ENCODE measurements at regions not wholly inside any gene's neighbourhood (a gene's known extent, or its start where the extent isn't known, plus 50 kb on each side); places are given as distances from the start of the nearest gene placed in this dataset.

GRCh38 chr3:34363881-34364280, 565.5 kb downstream of the PDCD6IP start:
- Histone ChIP-seq H3K27ac (ENCODE audit: control insufficient read depth, insufficient read depth, low read length) (no peak overlapping the region), H3K36me3 (ENCODE audit: control insufficient read depth in 2 of 2, extremely low read depth in 1 of 2, insufficient read depth in 2 of 2, low read length in 2 of 2) (no peaks in the 10 kb centered on the region), H3K4me3 (ENCODE audit: control insufficient read depth in 2 of 3, extremely low read depth in 1 of 3, insufficient read depth in 2 of 3, low read depth in 1 of 3, low read length in 3 of 3) (no peak overlapping the region), H3K27me3 (ENCODE audit: control insufficient read depth, extremely low read depth, insufficient read depth, low read length) (no peaks in the 10 kb centered on the region), H3K4me1 (ENCODE audit: control insufficient read depth, extremely low read depth, insufficient read depth, low read length) (no peaks in the 10 kb centered on the region), H2AFZ (ENCODE audit: control insufficient read depth, low read length) (no peak overlapping the region), H4K20me1 (ENCODE audit: control insufficient read depth, extremely low read depth, insufficient read depth, low read length) (no peaks in the 10 kb centered on the region), H3K9me1 (ENCODE audit: control insufficient read depth, extremely low read depth, insufficient read depth, low read length) (no peaks in the 10 kb centered on the region), H3K4me2 (ENCODE audit: control insufficient read depth, extremely low read depth, insufficient read depth, low read depth, low read length) (no peak overlapping the region), H3K9me3 (ENCODE audit: control insufficient read depth, low read depth, low read length) (no peaks in the 10 kb centered on the region), H3K9ac (ENCODE audit: control insufficient read depth, extremely low read depth, insufficient read depth, low read length) (no peak overlapping the region), H3K79me2 (ENCODE audit: control insufficient read depth, insufficient read depth, low read length) (no peaks in the 10 kb centered on the region)
- DNase-seq (ENCODE audit: low read depth, low spot score) (no peak), FAIRE-seq (no peak)
- TF ChIP-seq EZH2 (IDR thresholded peaks at IDR 0.05; ENCODE audit: low read length): no peak
- TF ChIP-seq, protein P1, sequence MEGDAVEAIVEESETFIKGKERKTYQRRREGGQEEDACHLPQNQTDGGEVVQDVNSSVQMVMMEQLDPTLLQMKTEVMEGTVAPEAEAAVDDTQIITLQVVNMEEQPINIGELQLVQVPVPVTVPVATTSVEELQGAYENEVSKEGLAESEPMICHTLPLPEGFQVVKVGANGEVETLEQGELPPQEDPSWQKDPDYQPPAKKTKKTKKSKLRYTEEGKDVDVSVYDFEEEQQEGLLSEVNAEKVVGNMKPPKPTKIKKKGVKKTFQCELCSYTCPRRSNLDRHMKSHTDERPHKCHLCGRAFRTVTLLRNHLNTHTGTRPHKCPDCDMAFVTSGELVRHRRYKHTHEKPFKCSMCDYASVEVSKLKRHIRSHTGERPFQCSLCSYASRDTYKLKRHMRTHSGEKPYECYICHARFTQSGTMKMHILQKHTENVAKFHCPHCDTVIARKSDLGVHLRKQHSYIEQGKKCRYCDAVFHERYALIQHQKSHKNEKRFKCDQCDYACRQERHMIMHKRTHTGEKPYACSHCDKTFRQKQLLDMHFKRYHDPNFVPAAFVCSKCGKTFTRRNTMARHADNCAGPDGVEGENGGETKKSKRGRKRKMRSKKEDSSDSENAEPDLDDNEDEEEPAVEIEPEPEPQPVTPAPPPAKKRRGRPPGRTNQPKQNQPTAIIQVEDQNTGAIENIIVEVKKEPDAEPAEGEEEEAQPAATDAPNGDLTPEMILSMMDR (optimal IDR thresholded peaks at IDR 0.05 in 1 of 3, IDR thresholded peaks at IDR 0.05 in 1 of 3, conservative IDR thresholded peaks at IDR 0.05 in 1 of 3; ENCODE audit: extremely low read depth in 1 of 3, insufficient read depth in 2 of 3, low read length in 3 of 3): no peak
- dilution Hi-C loops (cut with MboI; ENCODE audit: extremely low pct_ligation_motif_present, low sequenced_read_pairs): no loop called here

GRCh38 chr3:34364335-34364734, 565.9 kb downstream of the PDCD6IP start:
- H3K79me2 ChIP-seq (ENCODE audit: control insufficient read depth, insufficient read depth, low read length): no peaks in the 10 kb centered on the region
- no peaks in the 10 kb centered on the region for H3K9me3 ChIP-seq (ENCODE audit: control insufficient read depth, low read depth, low read length)
- dilution Hi-C loops (cut with MboI; ENCODE audit: extremely low pct_ligation_motif_present, low sequenced_read_pairs): no loop called here
- H3K27ac ChIP-seq (ENCODE audit: control insufficient read depth, insufficient read depth, low read length): no peak overlapping the region
- no peaks in the 10 kb centered on the region for H3K36me3 ChIP-seq (ENCODE audit: control insufficient read depth in 2 of 2, extremely low read depth in 1 of 2, insufficient read depth in 2 of 2, low read length in 2 of 2)
- no peak overlapping the region for H3K4me2 ChIP-seq (ENCODE audit: control insufficient read depth, extremely low read depth, insufficient read depth, low read depth, low read length)
- DNase-seq (ENCODE audit: low read depth, low spot score) (no peak), FAIRE-seq (no peak)
- H4K20me1 ChIP-seq (ENCODE audit: control insufficient read depth, extremely low read depth, insufficient read depth, low read length): no peaks in the 10 kb centered on the region
- TF ChIP-seq, protein P1 (optimal IDR thresholded peaks at IDR 0.05 in 1 of 3, IDR thresholded peaks at IDR 0.05 in 1 of 3, conservative IDR thresholded peaks at IDR 0.05 in 1 of 3; ENCODE audit: extremely low read depth in 1 of 3, insufficient read depth in 2 of 3, low read length in 3 of 3): no peak
- TF ChIP-seq EZH2 (IDR thresholded peaks at IDR 0.05; ENCODE audit: low read length): no peak
- H3K27me3 ChIP-seq (ENCODE audit: control insufficient read depth, extremely low read depth, insufficient read depth, low read length): no peaks in the 10 kb centered on the region
- H3K4me3 ChIP-seq (ENCODE audit: control insufficient read depth in 2 of 3, extremely low read depth in 1 of 3, insufficient read depth in 2 of 3, low read depth in 1 of 3, low read length in 3 of 3): no peak overlapping the region
- no peak overlapping the region for H2AFZ ChIP-seq (ENCODE audit: control insufficient read depth, low read length)
- H3K4me1 ChIP-seq (ENCODE audit: control insufficient read depth, extremely low read depth, insufficient read depth, low read length): no peaks in the 10 kb centered on the region
- no peaks in the 10 kb centered on the region for H3K9me1 ChIP-seq (ENCODE audit: control insufficient read depth, extremely low read depth, insufficient read depth, low read length)
- H3K9ac ChIP-seq (ENCODE audit: control insufficient read depth, extremely low read depth, insufficient read depth, low read length): no peak overlapping the region

Measured in keratinocyte (primary cell).